ENCODE measurements at regions not wholly inside any gene's neighbourhood (a gene's known extent, or its start where the extent isn't known, plus 50 kb on each side); places are given as distances from the start of the nearest gene placed in this dataset.
"Not testable (repeated sequence)": the region's sequence is repeated elsewhere in the genome, so short reads cannot be mapped to it uniquely, and the experiment has no call there.

GRCh38 chr1:69102058-69102457 is 465.7 kb upstream of the LRRC7 start:
- DNase-seq (ENCODE audit: low spot score); in situ Hi-C loops (cut with HindIII; ENCODE audit: low sequenced_read_pairs): not testable (repeated sequence)

GRCh38 chr1:69103213-69103612 is 464.5 kb upstream of the LRRC7 start:
- in situ Hi-C loops (cut with HindIII; ENCODE audit: low sequenced_read_pairs) = no loop called here
- DNase-seq (ENCODE audit: low spot score) = no peak

GRCh38 chr1:69103705-69104385 is 463.9 kb upstream of the LRRC7 start:
- no peak for DNase-seq (ENCODE audit: low spot score)
- in situ Hi-C loops (cut with HindIII; ENCODE audit: low sequenced_read_pairs) = no loop called here

- in situ Hi-C loops (cut with HindIII; ENCODE audit: low sequenced_read_pairs) = no loop called here
- no peak for DNase-seq (ENCODE audit: low spot score)
Measured at GRCh38 chr1:69104894-69105293, 462.8 kb upstream of the LRRC7 start.

- no peak for DNase-seq (ENCODE audit: low spot score)
- in situ Hi-C loops (cut with HindIII; ENCODE audit: low sequenced_read_pairs) = no loop called here
Measured at GRCh38 chr1:69109277-69109676, 458.4 kb upstream of the LRRC7 start.

- in situ Hi-C loops (cut with HindIII; ENCODE audit: low sequenced_read_pairs) = no loop called here
- DNase-seq (ENCODE audit: low spot score) = no peak
Measured at GRCh38 chr1:69110851-69111250, 456.9 kb upstream of the LRRC7 start.

- DNase-seq (ENCODE audit: low spot score); in situ Hi-C loops (cut with HindIII; ENCODE audit: low sequenced_read_pairs): not testable (repeated sequence)
Measured at GRCh38 chr1:69120126-69120741, 447.5 kb upstream of the LRRC7 start.

GRCh38 chr1:69120817-69121216 is 446.9 kb upstream of the LRRC7 start:
- in situ Hi-C loops (cut with HindIII; ENCODE audit: low sequenced_read_pairs) = no loop called here
- peak; percentile 3 for DNase-seq (ENCODE audit: low spot score)

- in situ Hi-C loops (cut with HindIII; ENCODE audit: low sequenced_read_pairs) = no loop called here
- no peak for DNase-seq (ENCODE audit: low spot score)
Measured at GRCh38 chr1:69121723-69122122, 446.0 kb upstream of the LRRC7 start.

- DNase-seq (ENCODE audit: low spot score) = no peak
- in situ Hi-C loops (cut with HindIII; ENCODE audit: low sequenced_read_pairs) = no loop called here
Measured at GRCh38 chr1:69122373-69122772, 445.3 kb upstream of the LRRC7 start.

GRCh38 chr1:69123486-69123885 is 444.2 kb upstream of the LRRC7 start:
- no peak for DNase-seq (ENCODE audit: low spot score)
- in situ Hi-C loops (cut with HindIII; ENCODE audit: low sequenced_read_pairs) = no loop called here

- no peak for DNase-seq (ENCODE audit: low spot score)
- in situ Hi-C loops (cut with HindIII; ENCODE audit: low sequenced_read_pairs) = no loop called here
Measured at GRCh38 chr1:69126796-69127195, 440.9 kb upstream of the LRRC7 start.

- no peak for DNase-seq (ENCODE audit: low spot score)
- in situ Hi-C loops (cut with HindIII; ENCODE audit: low sequenced_read_pairs) = no loop called here
Measured at GRCh38 chr1:69128204-69128603, 439.5 kb upstream of the LRRC7 start.

- DNase-seq (ENCODE audit: low spot score) = no peak
- in situ Hi-C loops (cut with HindIII; ENCODE audit: low sequenced_read_pairs) = no loop called here
Measured at GRCh38 chr1:69129538-69129937, 438.2 kb upstream of the LRRC7 start.

- no peak for DNase-seq (ENCODE audit: low spot score)
- in situ Hi-C loops (cut with HindIII; ENCODE audit: low sequenced_read_pairs) = no loop called here
Measured at GRCh38 chr1:69138172-69138571, 429.6 kb upstream of the LRRC7 start.

GRCh38 chr1:69139007-69139406 is 428.7 kb upstream of the LRRC7 start:
- peak; percentile 19 for DNase-seq (ENCODE audit: low spot score)
- in situ Hi-C loops (cut with HindIII; ENCODE audit: low sequenced_read_pairs) = no loop called here

- in situ Hi-C loops (cut with HindIII; ENCODE audit: low sequenced_read_pairs) = no loop called here
Measured at GRCh38 chr1:69146303-69146702, 421.4 kb upstream of the LRRC7 start.

GRCh38 chr1:69148731-69149130 is 419.0 kb upstream of the LRRC7 start:
- in situ Hi-C loops (cut with HindIII; ENCODE audit: low sequenced_read_pairs) = no loop called here
- no peak for DNase-seq (ENCODE audit: low spot score)

More at GRCh38 chr1:69146303-69146702, 421.4 kb upstream of the LRRC7 start:
- no peak for DNase-seq (ENCODE audit: low spot score)

- no peak for DNase-seq (ENCODE audit: low spot score)
- in situ Hi-C loops (cut with HindIII; ENCODE audit: low sequenced_read_pairs) = no loop called here
Measured at GRCh38 chr1:69157046-69157756, 410.5 kb upstream of the LRRC7 start.

GRCh38 chr1:69163241-69163640 is 404.5 kb upstream of the LRRC7 start:
- DNase-seq (ENCODE audit: low spot score) = no peak

More at GRCh38 chr1:69163241-69163640, 404.5 kb upstream of the LRRC7 start:
- in situ Hi-C loops (cut with HindIII; ENCODE audit: low sequenced_read_pairs) = no loop called here
